Osteocyte (in vitro differentiated cells): ENCODE measurements at regions not wholly inside any gene's neighbourhood (a gene's known extent, or its start where the extent isn't known, plus 50 kb on each side); places are given as distances from the start of the nearest gene placed in this dataset.

ENCODE experiments used
- DNase-seq: peaks from one replicate; pipeline ENCODE4 v3.0.0; 2021; ENCODE audit warnings: mixed read lengths; ENCODE audit not compliant: unreplicated experiment; ENCODE audit errors: extremely low spot score
- H3K27ac Mint-ChIP-seq: one replicate; pipeline ENCODE4 v1.8.0; 2021; ENCODE audit warnings: mild to moderate bottlenecking, mixed read lengths; ENCODE audit not compliant: unreplicated experiment
- H3K27me3 Mint-ChIP-seq: one replicate; pipeline ENCODE4 v1.8.0; 2021; ENCODE audit warnings: mixed read lengths; ENCODE audit not compliant: unreplicated experiment
- H3K36me3 Mint-ChIP-seq: one replicate; pipeline ENCODE4 v1.8.0; 2021; ENCODE audit warnings: mixed read lengths; ENCODE audit not compliant: unreplicated experiment
- H3K4me1 Mint-ChIP-seq: one replicate; pipeline ENCODE4 v1.8.0; 2021; ENCODE audit warnings: mixed read lengths; ENCODE audit not compliant: unreplicated experiment
- H3K4me3 Mint-ChIP-seq: one replicate; pipeline ENCODE4 v1.8.0; 2021; ENCODE audit warnings: mild to moderate bottlenecking, moderate library complexity, mixed read lengths; ENCODE audit not compliant: unreplicated experiment
- H3K9me3 Mint-ChIP-seq: one replicate; pipeline ENCODE4 v1.8.0; 2021; ENCODE audit warnings: mixed read lengths; ENCODE audit not compliant: unreplicated experiment
- TF ChIP-seq, protein P1 (sequence below): fragments of 200-600 bp; sonication (generic); IDR thresholded peaks from 2 replicates; pipeline ENCODE4 v1.5.0; 2021; ENCODE audit warnings: antibody characterized with exemption, mild to moderate bottlenecking, moderate library complexity

DNA sequence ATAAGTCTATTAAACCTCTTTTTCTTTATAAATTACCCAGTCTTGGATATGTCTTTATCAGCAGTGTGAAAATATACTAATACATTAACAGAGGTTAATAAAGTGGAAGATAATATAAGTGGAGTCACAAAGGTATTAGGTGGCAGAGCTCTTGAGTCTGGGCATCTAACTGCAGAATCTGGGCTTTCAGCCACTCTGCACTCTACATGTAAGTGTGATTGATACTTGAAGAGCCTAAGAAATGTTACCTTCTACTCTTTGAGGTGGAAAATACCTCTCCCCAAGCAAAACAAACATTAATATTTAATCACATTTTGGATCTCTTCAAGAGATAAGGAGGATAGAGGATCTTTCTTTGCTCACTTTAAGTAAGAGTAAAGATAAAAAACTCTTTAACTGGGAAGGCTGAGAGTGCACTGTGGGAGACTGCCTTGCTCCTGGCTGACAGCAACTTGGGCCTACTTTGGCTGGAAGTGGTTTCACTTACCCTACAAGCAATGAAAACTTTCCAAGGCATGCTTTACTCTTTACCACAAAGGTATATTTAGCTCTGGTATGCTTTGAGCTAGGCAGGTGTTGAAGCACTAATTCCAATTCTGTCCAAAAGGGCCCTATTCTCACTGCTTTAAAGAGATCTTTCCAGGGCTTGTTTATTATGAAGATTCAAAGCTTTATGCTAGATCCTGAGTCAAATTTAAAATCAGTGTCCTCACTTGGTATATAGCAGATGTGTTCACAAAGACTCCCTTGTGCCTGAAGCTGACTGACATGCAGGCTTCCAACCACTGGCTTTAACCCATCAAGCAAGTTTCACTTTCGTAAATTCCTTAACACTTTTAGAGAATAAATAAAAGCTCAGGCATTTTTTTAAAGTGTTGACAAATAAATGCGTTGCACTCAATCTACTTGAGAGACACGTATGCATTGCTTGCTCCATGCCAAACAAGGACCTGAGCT is 245.3 kb upstream of the ZP4 start:
- Mint-ChIP-seq H3K27me3 (no peaks in the 10 kb centered on the region), H3K9me3 (peaks cover 3% of the 10 kb centered on the region), H3K4me1 (no peaks in the 10 kb centered on the region), H3K36me3 (no peaks in the 10 kb centered on the region), H3K27ac (no peak overlapping the region), H3K4me3 (no peak overlapping the region)
- DNase-seq = no peak
- TF ChIP-seq, protein P1, sequence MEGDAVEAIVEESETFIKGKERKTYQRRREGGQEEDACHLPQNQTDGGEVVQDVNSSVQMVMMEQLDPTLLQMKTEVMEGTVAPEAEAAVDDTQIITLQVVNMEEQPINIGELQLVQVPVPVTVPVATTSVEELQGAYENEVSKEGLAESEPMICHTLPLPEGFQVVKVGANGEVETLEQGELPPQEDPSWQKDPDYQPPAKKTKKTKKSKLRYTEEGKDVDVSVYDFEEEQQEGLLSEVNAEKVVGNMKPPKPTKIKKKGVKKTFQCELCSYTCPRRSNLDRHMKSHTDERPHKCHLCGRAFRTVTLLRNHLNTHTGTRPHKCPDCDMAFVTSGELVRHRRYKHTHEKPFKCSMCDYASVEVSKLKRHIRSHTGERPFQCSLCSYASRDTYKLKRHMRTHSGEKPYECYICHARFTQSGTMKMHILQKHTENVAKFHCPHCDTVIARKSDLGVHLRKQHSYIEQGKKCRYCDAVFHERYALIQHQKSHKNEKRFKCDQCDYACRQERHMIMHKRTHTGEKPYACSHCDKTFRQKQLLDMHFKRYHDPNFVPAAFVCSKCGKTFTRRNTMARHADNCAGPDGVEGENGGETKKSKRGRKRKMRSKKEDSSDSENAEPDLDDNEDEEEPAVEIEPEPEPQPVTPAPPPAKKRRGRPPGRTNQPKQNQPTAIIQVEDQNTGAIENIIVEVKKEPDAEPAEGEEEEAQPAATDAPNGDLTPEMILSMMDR = no peak

DNA sequence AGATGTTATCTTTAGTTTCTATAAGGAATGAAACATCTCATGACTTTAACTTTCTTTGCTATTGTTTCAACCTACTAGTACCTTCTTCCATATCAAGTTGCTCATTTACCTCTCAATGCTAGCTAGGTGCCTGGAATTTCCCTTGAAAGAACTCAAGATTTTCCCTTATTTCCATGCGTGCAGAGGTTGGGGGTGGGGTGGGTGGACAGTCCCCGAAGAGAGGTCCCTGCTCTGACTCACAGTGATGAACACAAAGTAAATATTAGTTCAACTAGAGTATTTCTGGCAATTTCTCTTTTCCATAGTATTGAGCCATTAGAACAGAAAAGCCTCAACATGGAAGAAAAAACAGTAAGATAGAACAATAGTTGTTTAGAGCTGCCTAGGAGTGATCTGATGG is 239.0 kb upstream of the ZP4 start:
- TF ChIP-seq, protein P1 = no peak
- Mint-ChIP-seq H3K27ac (no peak overlapping the region), H3K4me1 (no peaks in the 10 kb centered on the region), H3K36me3 (no peaks in the 10 kb centered on the region), H3K4me3 (no peak overlapping the region), H3K27me3 (no peaks in the 10 kb centered on the region), H3K9me3 (no peaks in the 10 kb centered on the region)
- no peak for DNase-seq

DNA sequence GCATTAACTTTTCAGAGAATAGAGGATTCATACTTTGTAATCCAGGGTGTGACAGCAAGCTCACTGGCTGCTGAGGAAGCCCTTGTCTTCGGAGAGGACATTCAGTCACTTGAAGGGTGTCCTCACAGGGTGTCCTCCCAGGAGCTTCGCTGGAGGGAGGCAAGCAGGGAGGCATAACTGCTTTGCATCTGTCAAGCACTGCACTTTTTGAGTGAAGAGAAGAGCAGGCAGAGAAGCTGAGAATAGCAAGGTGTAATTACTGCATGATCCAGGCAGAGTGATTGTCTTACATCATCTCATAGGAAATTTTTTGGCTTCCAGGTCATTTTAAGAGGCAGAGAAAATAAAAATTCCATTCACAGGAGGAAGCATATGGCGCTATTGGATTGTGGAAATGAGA is 232.5 kb upstream of the ZP4 start:
- Mint-ChIP-seq H3K27me3 (no peaks in the 10 kb centered on the region), H3K27ac (no peak overlapping the region), H3K4me1 (no peaks in the 10 kb centered on the region), H3K9me3 (no peaks in the 10 kb centered on the region), H3K4me3 (no peak overlapping the region), H3K36me3 (no peaks in the 10 kb centered on the region)
- TF ChIP-seq, protein P1 = no peak
- no peak for DNase-seq

DNA sequence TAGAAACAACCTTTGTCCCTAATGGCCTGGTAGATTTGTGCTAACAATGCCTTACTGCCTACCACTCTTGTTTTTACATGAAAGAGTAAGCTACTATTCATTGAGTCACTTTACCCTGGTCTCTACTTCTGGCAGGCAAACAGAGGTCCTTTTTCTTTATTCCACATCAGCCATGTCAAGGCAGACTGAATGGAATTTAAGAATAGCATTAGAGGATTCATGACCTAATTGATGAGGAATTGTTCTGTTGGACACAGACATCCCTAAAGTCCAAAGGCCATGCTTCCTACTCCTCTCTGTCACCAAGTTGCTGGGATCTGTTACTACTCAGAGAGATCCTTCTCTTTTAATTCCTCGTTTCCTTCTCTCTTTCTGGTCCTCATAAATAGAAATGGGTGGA is 229.1 kb upstream of the ZP4 start:
- Mint-ChIP-seq H3K36me3 (no peaks in the 10 kb centered on the region), H3K4me3 (no peak overlapping the region), H3K27ac (no peak overlapping the region), H3K9me3 (no peaks in the 10 kb centered on the region), H3K4me1 (no peaks in the 10 kb centered on the region), H3K27me3 (no peaks in the 10 kb centered on the region)
- TF ChIP-seq, protein P1 = no peak
- DNase-seq = no peak

DNA sequence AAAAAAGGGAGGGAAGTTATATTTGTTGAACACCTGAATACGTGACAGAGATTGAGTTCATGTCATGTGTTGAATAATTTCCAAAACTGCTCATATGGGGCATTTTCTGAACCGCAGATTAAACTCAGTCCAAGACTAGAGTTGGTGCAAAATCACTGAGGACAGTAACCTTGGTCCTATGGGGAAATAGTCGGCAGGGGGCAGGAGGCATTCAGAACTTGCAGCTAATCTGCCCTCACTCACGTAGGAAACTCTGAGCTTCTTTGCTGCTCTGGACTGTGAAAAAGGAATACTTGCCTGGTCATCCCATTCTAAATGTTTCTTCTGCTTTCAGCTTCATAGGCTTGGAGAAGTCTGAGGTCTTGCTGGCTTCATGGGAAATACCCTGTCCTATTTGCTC is 228.3 kb upstream of the ZP4 start:
- no peaks in the 10 kb centered on the region for H3K9me3 Mint-ChIP-seq
- H3K4me1 Mint-ChIP-seq = no peaks in the 10 kb centered on the region
- no peaks in the 10 kb centered on the region for H3K27me3 Mint-ChIP-seq
- DNase-seq = no peak
- H3K27ac Mint-ChIP-seq = no peak overlapping the region
- H3K36me3 Mint-ChIP-seq = no peaks in the 10 kb centered on the region
- H3K4me3 Mint-ChIP-seq = no peak overlapping the region
- TF ChIP-seq, protein P1 = no peak
